ENCODE measurements at regions not wholly inside any gene's neighbourhood (a gene's known extent, or its start where the extent isn't known, plus 50 kb on each side); places are given as distances from the start of the nearest gene placed in this dataset.

- TF ChIP-seq JUN (IDR thresholded peaks at IDR 0.05; ENCODE audit: low read depth, low read length): no peak
- TF ChIP-seq, protein P1, sequence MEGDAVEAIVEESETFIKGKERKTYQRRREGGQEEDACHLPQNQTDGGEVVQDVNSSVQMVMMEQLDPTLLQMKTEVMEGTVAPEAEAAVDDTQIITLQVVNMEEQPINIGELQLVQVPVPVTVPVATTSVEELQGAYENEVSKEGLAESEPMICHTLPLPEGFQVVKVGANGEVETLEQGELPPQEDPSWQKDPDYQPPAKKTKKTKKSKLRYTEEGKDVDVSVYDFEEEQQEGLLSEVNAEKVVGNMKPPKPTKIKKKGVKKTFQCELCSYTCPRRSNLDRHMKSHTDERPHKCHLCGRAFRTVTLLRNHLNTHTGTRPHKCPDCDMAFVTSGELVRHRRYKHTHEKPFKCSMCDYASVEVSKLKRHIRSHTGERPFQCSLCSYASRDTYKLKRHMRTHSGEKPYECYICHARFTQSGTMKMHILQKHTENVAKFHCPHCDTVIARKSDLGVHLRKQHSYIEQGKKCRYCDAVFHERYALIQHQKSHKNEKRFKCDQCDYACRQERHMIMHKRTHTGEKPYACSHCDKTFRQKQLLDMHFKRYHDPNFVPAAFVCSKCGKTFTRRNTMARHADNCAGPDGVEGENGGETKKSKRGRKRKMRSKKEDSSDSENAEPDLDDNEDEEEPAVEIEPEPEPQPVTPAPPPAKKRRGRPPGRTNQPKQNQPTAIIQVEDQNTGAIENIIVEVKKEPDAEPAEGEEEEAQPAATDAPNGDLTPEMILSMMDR (IDR thresholded peaks at IDR 0.05; ENCODE audit: control extremely low read depth in 1 of 3, insufficient read depth in 1 of 3, low read depth in 1 of 3, low read length in 3 of 3): no peak
- no peak for TF ChIP-seq SIX5 (IDR thresholded peaks at IDR 0.05; ENCODE audit: low read depth, low read length)
- no peak for TF ChIP-seq SRF (IDR thresholded peaks at IDR 0.05; ENCODE audit: low read depth, low read length)
- TF ChIP-seq EZH2 (IDR thresholded peaks at IDR 0.05; ENCODE audit: low read depth, low read length, severe bottlenecking): no peak
- TF ChIP-seq KDM5A (IDR thresholded peaks at IDR 0.05; ENCODE audit: low read length): no peak
- TF ChIP-seq POLR2A (IDR thresholded peaks at IDR 0.05; ENCODE audit: control extremely low read depth in 1 of 2, low read depth in 2 of 2, low read length in 2 of 2): no peak
- no peak for TF ChIP-seq CEBPB (IDR thresholded peaks at IDR 0.05; ENCODE audit: low read depth, low read length)
- TF ChIP-seq TAF1 (IDR thresholded peaks at IDR 0.05; ENCODE audit: low read depth, low read length): no peak
- TF ChIP-seq SIN3A (conservative IDR thresholded peaks at IDR 0.05 in 1 of 2, IDR thresholded peaks at IDR 0.05 in 1 of 2; ENCODE audit: low read depth in 1 of 2, low read length in 2 of 2): no peak
Observed at GRCh38 chr14:105943973-105944602, 417.7 kb downstream of the TMEM121 start.

All from H1 (cell line).